Esophagus muscularis mucosa (tissue), 2 donors: ENCODE measurements at regions not wholly inside any gene's neighbourhood (a gene's known extent, or its start where the extent isn't known, plus 50 kb on each side); places are given as distances from the start of the nearest gene placed in this dataset.

Source experiments
- EP300 ChIP-seq: sonication (generic); formaldehyde crosslinking; IDR thresholded peaks from one replicate; pipeline ENCODE4 v1.6.1; 2017; ENCODE audit warnings: antibody characterized with exemption
- POLR2A ChIP-seq: fragments of 450-650 bp; IDR thresholded peaks from one replicate; pipeline ENCODE4 v1.6.1; 2017; ENCODE audit warnings: antibody characterized with exemption, moderate library complexity, mild to moderate bottlenecking, low read depth

DNA sequence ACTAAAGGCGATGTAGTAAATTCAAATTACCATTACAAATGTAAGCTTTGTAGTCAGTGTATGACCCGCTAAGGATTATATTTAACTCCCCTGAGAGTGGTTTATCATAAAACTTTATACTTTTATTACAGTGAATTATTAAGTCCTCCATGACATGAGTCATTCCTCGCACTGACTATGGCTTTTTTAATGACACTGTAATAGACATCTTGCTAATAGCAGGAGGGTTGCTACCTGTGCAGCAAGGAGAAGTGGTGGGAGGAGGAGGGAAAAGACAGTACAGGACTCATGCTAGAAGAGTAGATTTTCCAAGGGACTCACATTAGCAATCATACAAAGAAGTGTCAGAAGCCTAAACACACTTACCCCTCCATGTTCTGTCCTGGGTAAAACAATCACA lies 556.1 kb downstream of the BCL11A start:
- no peak for TF ChIP-seq POLR2A
- TF ChIP-seq EP300, result no peak
